Stimulated activated CD8-positive, alpha-beta memory T cell treated with anti-CD3 and anti-CD28 coated beads, Interleukin-7, amount 100 ng/mL, for 48 hours (primary cell): ENCODE measurements at regions not wholly inside any gene's neighbourhood (a gene's known extent, or its start where the extent isn't known, plus 50 kb on each side); places are given as distances from the start of the nearest gene placed in this dataset.
"Not testable (repeated sequence)": the region's sequence is repeated elsewhere in the genome, so short reads cannot be mapped to it uniquely, and the experiment has no call there.

Experiments
- DNase-seq, 2 donors: peaks; one replicate each; pipeline ENCODE4 v3.0.0-alpha.2; 2020; ENCODE audit warnings: low read depth in 1 of 2; ENCODE audit errors: extremely low read depth in 1 of 2

DNA sequence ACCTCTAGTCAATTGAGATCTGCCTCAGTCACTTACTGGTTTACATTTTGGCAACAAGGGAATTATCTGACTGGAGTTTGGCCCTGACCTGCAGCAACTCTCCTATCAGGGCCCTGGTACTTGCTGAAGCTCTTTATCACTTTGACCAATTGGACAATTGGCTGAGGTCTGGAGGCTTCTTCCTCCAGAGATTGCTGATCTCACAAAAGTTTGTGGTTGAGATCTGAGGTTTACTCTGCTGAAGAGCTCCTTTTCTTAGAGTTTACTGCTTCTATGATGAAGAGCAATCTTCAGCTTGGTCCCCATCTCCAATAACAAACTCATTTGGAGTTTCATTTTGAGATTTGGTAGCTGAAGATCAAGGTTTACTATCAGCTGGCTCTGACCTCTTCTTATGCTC is 276.9 kb upstream of the SGCG start:
- DNase-seq, result no peak

DNA sequence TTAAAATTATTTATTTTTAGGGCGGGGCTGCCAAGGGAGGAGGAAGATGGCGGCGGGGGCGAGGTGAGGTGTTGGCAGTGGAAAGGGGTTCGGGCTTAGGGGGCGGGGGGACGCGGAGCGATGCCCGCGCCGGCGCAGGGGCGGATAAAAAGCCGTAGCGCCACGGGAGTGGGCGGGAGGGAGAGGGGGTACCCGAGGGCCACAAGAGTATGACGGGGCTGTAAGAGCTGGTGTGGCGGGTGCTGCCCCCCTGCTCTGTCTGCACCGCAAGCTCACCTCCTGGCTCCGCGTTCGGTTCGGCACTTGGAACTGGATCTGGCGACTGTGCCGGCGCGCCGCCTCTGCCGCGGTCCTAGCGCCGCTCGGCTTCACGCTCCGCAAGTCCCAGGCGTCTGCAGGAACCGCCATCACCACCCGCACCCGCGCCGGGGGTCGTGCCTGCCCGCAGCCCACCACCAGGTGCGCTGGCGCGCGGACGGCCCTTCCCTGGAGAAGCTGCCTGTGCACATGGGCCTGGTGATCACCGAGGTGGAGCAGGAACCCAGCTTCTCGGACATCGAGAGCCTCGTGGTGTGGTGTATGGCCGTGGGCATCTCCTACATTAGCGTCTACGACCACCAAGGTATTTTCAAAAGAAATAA is 265.2 kb upstream of the SGCG start:
- no peak for DNase-seq

DNA sequence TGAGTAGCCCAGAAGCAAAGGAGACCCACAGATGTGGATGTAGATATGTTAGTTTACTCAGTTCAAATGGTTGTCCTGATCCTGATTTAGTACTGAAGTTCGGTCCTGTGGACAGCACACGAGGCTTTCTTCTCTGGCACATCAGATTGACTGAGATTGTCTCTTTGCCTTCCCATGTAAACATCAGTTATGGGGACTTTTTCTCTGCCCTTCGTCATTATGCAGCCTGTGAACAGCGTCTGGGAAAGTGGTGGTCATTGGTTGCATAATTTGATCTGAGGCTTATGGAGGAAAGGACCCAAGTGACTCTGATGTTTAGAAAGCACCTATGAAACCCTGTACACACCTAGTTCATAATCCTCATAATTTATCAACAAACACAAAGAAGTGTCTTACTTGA is 264.5 kb upstream of the SGCG start:
- DNase-seq, result not testable (repeated sequence)

DNA sequence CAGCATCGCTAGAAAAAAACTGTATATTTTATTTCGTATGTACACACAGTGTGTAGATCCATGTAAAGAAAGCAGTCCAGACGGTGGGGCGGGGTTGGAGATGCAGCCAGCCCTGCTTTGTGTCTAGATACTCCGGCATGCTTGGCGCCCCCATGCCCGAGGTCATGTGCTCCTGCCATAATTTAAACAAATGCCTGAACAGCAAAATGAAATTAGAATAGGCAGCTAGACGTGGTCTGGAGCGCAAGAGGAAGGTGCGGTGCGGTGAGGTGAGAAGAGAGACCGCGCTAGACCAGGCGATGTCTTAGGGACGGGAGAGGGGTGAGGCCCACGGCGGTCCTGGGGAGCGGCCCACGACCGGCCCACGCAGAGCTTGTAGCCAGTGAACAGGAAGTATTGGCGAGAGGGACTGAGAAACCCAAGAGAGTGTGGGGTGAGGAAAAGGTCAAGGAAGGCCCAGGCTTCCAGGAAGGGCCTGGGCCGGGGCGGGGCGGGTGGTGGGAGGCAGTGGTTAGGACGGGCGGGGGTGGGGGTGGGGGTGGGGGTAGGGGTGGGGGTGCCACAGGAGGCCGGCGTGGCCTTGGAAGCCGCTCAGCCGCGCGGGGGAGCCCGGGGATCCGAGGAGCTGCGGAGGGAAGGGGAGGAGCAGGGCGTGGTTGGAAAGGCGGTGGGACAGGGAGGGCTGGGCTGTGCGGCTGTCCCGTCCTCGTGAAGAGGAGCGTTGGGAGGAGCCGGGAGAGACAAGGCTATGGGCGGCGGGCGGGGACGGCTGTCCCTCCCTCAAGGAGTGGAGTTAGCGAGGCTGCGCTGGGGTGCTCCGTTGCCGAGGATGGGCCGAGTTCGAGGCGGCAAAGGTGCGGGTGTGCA is 254.7 kb upstream of the SGCG start:
- no peak for DNase-seq

DNA sequence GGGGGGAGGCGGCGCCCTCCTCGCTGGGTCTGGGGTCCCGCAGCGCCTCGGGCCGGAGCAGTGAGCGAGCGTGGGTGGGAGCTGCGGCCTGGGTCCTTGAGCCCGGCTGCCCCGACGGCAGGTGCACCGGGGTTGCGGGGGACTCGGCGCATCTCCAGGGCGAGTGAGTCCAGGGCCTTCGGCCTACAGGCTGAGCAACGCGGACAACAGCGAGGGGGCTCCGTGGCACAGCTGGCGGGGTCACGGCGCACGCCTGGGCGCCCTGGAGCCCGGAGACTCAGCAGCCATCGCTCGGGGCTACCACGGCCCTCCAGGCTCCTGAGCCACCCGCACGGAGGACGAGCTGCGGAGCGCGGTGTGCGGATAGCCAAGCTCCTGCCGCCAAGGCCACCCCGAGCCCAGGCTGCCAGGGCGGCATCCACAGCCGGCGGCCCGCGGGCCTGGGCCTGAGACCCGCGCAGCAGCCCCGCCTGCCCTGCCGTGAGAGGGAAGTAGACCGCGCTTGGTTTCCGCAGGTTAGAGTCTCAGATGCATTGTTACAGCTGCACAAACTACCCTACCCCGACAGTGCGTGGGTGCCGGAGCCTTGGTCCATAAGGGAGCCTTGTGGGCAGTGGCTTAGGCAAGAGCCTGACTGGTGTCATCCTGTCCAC is 253.9 kb upstream of the SGCG start:
- no peak for DNase-seq

GRCh38 chr13:22927845-22928244 is 252.9 kb upstream of the SGCG start:
- DNase-seq, result not testable (repeated sequence)

DNA sequence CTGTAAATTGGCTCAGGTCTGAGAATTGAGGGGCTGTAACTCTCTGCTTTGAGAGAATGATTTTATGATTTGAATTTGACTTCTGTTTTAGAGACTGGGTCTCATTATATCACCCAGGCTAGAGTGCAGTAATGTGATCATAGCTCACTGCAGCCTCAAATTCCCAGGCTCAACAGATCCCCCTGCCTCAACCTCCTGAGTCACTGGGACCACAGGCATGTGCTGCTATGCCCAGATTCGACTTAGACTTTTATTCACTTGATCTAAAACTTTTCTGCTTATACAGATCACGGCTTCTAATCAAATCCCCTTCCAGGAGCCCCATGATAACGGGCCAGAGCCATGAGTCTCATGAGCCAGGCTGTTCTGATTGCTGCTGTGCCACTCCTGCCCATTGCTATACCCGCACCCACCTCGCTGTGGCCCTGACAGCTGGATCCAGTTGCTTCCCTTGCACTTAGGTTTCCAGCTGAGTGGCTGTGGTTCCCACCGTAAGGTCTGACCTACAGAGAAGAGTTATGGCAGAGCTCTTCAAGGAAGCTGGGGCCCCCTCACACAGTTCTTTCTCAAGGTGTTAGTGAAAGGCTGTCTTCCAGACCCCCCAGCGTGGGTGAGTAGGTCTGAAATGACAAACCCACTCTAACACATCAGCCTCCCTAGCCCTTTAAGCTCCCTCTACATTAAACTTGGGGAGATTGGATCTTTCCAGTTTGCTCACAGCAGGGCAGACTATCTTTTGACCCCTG is 251.2 kb upstream of the SGCG start:
- DNase-seq, result no peak

DNA sequence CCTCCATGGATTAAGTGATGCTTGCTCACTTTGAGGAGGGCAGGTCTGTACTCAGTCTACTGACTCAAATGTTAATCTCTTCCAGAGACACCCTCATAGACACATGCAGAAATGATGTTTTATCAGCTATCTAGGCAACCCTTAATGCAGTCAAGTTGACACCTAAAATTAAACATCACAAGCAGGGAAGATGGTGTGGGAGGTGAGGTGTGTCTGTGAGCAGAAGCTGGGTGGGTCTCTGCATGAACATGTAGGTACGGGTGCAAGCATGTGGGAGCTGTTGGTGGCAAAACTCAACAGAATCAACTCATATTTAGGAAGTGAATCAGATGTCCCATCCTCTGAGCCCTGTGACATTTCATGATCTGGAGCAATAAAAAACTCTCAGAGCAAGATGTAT is 249.2 kb upstream of the SGCG start:
- DNase-seq, result no peak

DNA sequence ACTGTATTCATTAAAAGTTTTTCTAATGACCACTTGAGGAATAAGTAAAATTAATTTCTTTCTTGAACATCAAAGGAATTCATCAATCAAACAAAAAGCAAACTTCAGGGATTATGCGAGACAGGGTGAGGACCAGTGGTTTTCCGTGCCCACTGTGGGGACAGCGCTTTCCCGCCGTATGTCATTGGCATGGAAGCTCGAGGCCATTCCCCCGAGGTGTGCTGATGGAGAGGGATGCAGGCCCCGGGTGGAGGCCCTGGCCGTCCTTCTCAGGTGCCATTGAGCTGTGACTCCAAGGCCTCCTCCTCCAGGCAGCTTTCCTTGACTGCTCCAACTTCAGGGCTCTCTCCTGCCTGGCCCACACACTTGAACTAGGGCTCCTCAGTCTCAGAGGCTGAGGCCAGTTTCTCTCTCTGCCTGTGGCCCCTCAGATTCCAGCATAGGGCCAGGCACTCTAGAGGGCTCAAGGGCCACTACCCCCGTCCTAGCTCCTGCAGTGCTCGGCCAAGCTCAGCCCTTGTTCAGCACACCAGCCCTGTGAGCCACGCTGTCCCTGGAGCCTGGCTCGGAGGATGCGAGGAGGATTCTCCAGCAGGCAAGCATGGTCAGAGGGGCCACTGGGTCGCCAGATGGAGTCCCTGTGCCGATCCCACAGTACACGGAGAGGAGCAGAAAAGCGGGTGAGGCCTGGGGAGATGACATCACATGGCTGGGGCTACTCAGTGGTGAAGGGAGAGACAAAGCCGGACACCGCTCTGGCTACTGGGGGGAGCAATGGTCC is 248.0 kb upstream of the SGCG start:
- DNase-seq, result not testable (repeated sequence)

DNA sequence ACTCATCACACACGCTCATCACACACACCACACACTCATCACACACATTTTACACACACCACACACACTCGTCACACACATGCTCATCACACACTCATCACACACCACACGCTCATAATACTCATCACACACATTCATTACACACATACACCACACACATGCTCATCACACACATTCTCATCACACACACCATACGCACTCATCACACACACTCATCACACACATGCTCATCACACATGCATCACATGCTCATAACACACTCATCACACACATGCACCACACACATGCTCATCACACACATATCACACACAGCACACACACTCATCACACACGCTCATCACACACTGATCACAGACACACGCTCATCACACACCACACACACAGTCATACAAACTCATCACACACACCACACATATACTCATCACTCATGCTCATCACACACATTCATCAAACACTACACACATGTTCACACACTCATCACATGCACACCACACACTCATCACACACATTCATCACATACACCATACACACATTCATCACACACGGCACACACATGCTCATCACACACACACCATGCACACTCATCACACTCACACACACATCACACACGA is 247.1 kb upstream of the SGCG start:
- DNase-seq, result no peak

GRCh38 chr13:22934744-22935523 is 245.8 kb upstream of the SGCG start:
- DNase-seq, result no peak

GRCh38 chr13:22936228-22936627 is 244.6 kb upstream of the SGCG start:
- DNase-seq, result no peak

DNA sequence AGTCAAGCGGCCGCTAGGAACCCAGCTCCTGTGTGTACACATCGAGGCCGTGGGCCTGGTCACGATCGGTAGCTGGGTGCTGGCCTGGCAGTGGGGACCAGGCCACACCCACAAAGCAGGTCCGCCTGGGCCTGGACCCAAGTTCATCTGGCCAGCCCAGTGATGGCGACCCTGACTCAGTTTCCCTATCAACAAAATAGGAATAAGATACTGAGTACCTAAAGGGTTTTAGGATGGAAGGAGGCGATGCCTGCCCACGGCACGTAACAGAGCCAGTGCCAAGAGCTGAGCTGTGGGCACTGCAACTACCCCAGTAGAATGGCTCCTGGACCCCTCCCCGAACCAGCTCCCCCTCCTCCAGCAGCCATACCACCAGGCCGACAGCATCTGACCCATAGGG is 243.5 kb upstream of the SGCG start:
- no peak for DNase-seq

- DNase-seq, result no peak
Observed at GRCh38 chr13:22937953-22938352, 242.8 kb upstream of the SGCG start.

DNA sequence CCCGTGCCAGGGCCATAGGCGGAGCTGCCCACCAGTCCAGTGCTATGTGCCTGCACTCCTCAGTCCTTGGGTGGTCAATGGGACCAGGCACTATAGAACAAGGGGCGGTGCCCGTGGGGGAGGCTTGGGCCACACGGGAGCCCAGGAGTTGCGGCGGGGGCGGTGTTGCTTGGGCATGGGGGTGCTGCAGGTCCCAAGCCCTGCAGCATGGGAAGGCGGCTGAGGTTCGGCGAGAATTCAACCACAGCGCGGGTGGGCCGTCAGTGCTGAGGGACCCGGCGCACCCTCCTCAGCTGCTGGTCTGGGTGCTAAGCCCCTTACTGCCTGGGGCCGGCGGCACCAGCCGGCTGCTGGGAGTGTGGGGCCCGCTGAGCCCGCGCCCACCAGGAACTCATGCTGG is 242.2 kb upstream of the SGCG start:
- no peak for DNase-seq

- DNase-seq, result no peak
Observed at GRCh38 chr13:22939157-22939556, 241.6 kb upstream of the SGCG start.

DNA sequence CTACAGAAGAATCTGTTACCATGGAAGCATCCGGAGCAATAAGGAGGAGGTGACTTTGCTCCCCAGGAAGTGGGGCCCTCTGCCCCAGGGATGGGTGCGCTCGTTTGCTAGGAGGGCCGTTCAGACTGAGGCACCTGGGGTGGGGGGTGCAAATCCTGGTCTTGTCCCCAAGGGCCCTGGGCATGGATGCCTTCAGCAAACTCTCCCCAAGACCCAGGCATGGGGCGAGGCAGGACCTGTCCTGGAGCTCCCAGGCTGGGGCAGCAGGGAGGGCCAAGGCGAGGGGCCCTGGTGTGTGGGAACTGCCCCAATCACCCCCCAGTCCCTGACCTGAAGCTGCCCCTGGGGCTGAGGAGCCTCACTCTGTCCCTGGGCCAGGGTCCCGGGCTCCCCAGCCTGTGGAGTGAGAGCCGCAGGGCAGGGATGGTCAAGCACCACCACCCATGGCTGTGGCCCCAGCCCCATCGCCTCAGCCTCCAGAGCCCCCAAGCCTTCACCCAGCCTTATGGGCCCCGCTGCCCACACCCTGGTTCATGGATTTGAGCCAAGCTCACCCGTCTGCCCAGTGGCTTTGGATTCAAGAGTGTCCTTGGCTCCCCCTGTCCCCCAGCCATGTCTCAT is 240.6 kb upstream of the SGCG start:
- no peak for DNase-seq

DNA sequence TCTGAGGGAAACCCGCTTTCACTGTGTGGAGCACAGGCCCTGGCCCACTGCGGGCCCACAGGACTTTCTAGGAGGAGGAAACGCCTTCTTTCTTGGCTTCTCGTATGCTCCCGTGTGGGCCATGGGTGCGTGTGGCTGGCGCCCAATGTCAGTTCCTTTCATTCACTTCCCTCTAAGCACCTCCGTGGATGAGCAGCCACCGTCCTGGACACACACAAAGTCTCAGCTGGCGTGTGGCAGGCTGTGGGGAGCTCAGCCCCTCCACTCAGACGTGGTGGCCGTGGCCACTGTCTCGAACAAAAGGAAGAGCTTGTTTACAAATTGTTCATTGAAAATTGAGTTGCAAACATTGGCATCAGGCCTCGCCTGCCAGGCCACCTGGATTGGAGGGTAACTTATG is 240.0 kb upstream of the SGCG start:
- no peak for DNase-seq

DNA sequence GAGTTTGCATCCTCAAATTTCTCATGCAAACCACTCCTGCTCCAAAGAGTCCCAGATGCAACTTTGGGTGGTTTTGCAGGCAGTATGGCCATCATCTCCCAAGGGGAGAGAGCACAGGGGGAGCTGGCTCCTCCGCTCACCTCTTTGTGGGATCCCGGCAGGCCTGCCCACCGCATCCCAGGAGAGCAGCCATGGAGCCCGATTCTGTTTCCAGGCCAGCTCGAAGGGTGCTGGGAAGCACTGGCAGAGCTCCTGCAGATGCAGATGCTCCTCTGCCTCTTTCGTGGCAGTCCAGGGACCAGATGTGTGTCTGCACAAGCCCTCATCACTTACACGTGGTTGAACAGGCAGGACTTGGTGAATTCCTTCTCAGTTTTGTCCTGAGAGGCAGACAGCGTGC is 239.3 kb upstream of the SGCG start:
- not testable (repeated sequence) for DNase-seq
